Mesothelial cell of epicardium (in vitro differentiated cells): ENCODE measurements at regions not wholly inside any gene's neighbourhood (a gene's known extent, or its start where the extent isn't known, plus 50 kb on each side); places are given as distances from the start of the nearest gene placed in this dataset.
"Not testable (repeated sequence)": the region's sequence is repeated elsewhere in the genome, so short reads cannot be mapped to it uniquely, and the experiment has no call there.

Source experiments
- DNase-seq, 2 experiments: peaks; one replicate each; pipeline ENCODE4 v3.0.0; 2021; ENCODE audit warnings: low spot score in 2 of 2; ENCODE audit not compliant: unreplicated experiment in 2 of 2
- H3K27ac Mint-ChIP-seq: 2 replicates; pipeline ENCODE4 v1.8.0; 2021; ENCODE audit warnings: mixed read lengths
- H3K27me3 Mint-ChIP-seq: 2 replicates; pipeline ENCODE4 v1.8.0; 2021; ENCODE audit warnings: low read depth, mixed read lengths
- H3K36me3 Mint-ChIP-seq: 2 replicates; pipeline ENCODE4 v1.8.0; 2021; ENCODE audit warnings: mixed read lengths
- H3K4me1 Mint-ChIP-seq: 2 replicates; pipeline ENCODE4 v1.8.0; 2021; ENCODE audit warnings: mixed read lengths
- H3K4me3 Mint-ChIP-seq: 2 replicates; pipeline ENCODE4 v1.8.0; 2021; ENCODE audit warnings: mild to moderate bottlenecking, moderate library complexity, mixed read lengths
- H3K9me3 Mint-ChIP-seq: 2 replicates; pipeline ENCODE4 v1.8.0; 2021; ENCODE audit warnings: mixed read lengths
- CTCF ChIP-seq: fragments of 200-600 bp; sonication (generic); IDR thresholded peaks from one replicate; pipeline ENCODE4 v1.5.0; 2021; ENCODE audit warnings: antibody characterized with exemption; ENCODE audit not compliant: unreplicated experiment

GRCh38 chr2:192558637-192559036, 363.9 kb upstream of the TMEFF2 start:
- Mint-ChIP-seq H3K27me3 (no peaks in the 10 kb centered on the region), H3K9me3 (peaks cover 3% of the 10 kb centered on the region), H3K36me3 (no peaks in the 10 kb centered on the region), H3K27ac (no peak overlapping the region), H3K4me3 (no peak overlapping the region), H3K4me1 (no peaks in the 10 kb centered on the region)
- DNase-seq = no peak
- TF ChIP-seq CTCF = no peak

GRCh38 chr2:192555740-192556139, 361.0 kb upstream of the TMEFF2 start:
- no peak overlapping the region for H3K27ac Mint-ChIP-seq
- peaks cover 2% of the 10 kb centered on the region for H3K36me3 Mint-ChIP-seq
- H3K4me1 Mint-ChIP-seq = no peaks in the 10 kb centered on the region
- H3K9me3 Mint-ChIP-seq = peaks cover 7% of the 10 kb centered on the region
- no peak for TF ChIP-seq CTCF
- no peak overlapping the region for H3K4me3 Mint-ChIP-seq
- DNase-seq = no peak
- no peaks in the 10 kb centered on the region for H3K27me3 Mint-ChIP-seq

- H3K9me3 Mint-ChIP-seq = peaks cover 7% of the 10 kb centered on the region
- DNase-seq = no peak
- H3K27me3 Mint-ChIP-seq = no peaks in the 10 kb centered on the region
- H3K4me3 Mint-ChIP-seq = no peak overlapping the region
- no peak for TF ChIP-seq CTCF
- H3K27ac Mint-ChIP-seq = no peak overlapping the region
- H3K36me3 Mint-ChIP-seq = peaks cover 2% of the 10 kb centered on the region
- H3K4me1 Mint-ChIP-seq = no peaks in the 10 kb centered on the region
Observed at GRCh38 chr2:192551760-192552159, 357.0 kb upstream of the TMEFF2 start.

GRCh38 chr2:192546565-192546964, 351.8 kb upstream of the TMEFF2 start:
- Mint-ChIP-seq H3K9me3 (peaks cover 1% of the 10 kb centered on the region), H3K4me1 (peaks cover 34% of the 10 kb centered on the region)

GRCh38 chr2:192544371-192544955, 349.7 kb upstream of the TMEFF2 start:
- H3K4me1 Mint-ChIP-seq = peaks cover 34% of the 10 kb centered on the region
- no peaks in the 10 kb centered on the region for H3K36me3 Mint-ChIP-seq
- peak overlapping the region; percentile 72 for H3K27ac Mint-ChIP-seq
- no peak for TF ChIP-seq CTCF
- no peak for DNase-seq
- no peak overlapping the region for H3K4me3 Mint-ChIP-seq
- no peaks in the 10 kb centered on the region for H3K9me3 Mint-ChIP-seq
- H3K27me3 Mint-ChIP-seq = peaks cover 2% of the 10 kb centered on the region

More at GRCh38 chr2:192546565-192546964, 351.8 kb upstream of the TMEFF2 start:
- Mint-ChIP-seq H3K4me3 (no peak overlapping the region), H3K27me3 (peaks cover 2% of the 10 kb centered on the region), H3K36me3 (peaks cover under 1% of the 10 kb centered on the region), H3K27ac (no peak overlapping the region)
- no peak for TF ChIP-seq CTCF
- DNase-seq = no peak

- H3K27ac Mint-ChIP-seq = peak overlapping the region; percentile 89
- not testable (repeated sequence) for H3K36me3 Mint-ChIP-seq, H3K27me3 Mint-ChIP-seq, DNase-seq, H3K9me3 Mint-ChIP-seq
- peaks cover 37% of the 10 kb centered on the region for H3K4me1 Mint-ChIP-seq
- peak overlapping the region; percentile 27 for H3K4me3 Mint-ChIP-seq
Observed at GRCh38 chr2:192542148-192543066, 347.7 kb upstream of the TMEFF2 start.
